ENCODE measurements at regions not wholly inside any gene's neighbourhood (a gene's known extent, or its start where the extent isn't known, plus 50 kb on each side); places are given as distances from the start of the nearest gene placed in this dataset.

DNA sequence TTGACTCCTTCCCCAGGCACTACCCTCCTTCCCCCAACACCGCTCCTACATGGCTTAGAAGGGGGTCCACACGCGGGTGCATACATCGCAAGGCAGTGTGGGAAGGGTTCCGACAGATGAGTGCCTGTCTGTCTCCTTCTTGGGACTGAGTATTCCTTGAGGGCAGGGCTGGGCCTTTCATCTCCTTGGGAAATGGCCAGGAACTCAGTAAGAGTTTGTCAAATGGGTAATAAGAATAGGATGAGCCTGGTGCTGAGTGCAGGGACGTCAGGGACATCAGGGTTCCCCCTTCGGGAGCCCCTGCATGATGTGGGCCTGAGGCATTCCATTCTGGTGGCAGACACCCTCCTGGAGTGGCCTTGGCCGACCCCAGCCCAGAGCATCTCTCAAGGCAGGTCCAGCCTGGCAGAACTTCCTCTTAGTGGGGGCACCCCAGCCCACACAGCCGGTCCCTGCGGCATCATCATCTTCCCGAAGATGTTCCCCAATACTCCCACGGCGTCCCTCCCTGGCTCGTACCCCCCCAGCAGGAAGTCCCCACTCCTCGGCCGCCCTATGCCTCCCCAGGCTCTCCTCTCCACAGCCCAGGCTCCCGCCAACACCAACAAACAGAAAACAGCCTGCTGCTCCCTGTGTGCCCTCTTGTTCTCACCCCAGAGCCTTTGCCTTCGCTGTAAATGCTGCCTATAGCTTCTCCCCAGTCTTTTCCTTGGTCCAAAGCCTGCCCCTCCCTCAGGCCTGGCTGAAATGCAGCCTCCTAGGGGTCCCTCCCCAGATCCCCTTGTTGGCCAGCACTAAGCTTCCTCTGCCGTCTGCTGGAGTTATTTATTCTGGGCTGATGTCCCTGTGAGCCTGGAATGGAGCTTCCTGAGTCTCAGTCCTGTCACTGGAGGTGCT is 67.5 kb upstream of the LCTL start:
- Mint-ChIP-seq H3K4me1 (peaks cover 60% of the 10 kb centered on the region), H3K27me3 (ENCODE audit: low read depth) (no peaks in the 10 kb centered on the region), H3K4me3 (no peak overlapping the region), H3K36me3 (no peaks in the 10 kb centered on the region), H3K9me3 (no peaks in the 10 kb centered on the region), H3K27ac (no peak overlapping the region)
- CTCF ChIA-PET: interaction anchor here (1.0 to 2.4 kb wide), 5 partner anchors 11 to 67 kb away, joined by 4 to 16 read pairs (median 14); no protein-coding TSS in a partner anchor
- no peak for TF ChIP-seq ZNF317 (CRISPR knock-in tag; IDR thresholded peaks at IDR 0.05; ENCODE audit: borderline replicate concordance, low read depth)
- no peak for TF ChIP-seq PRRX2 (CRISPR knock-in tag; IDR thresholded peaks at IDR 0.05)
- TF ChIP-seq MYBL2 (CRISPR knock-in tag; IDR thresholded peaks at IDR 0.05): no peak
- TF ChIP-seq, protein P1, sequence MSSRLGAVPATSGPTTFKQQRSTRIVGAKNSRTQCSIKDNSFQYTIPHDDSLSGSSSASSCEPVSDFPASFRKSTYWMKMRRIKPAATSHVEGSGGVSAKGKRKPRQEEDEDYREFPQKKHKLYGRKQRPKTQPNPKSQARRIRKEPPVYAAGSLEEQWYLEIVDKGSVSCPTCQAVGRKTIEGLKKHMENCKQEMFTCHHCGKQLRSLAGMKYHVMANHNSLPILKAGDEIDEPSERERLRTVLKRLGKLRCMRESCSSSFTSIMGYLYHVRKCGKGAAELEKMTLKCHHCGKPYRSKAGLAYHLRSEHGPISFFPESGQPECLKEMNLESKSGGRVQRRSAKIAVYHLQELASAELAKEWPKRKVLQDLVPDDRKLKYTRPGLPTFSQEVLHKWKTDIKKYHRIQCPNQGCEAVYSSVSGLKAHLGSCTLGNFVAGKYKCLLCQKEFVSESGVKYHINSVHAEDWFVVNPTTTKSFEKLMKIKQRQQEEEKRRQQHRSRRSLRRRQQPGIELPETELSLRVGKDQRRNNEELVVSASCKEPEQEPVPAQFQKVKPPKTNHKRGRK (CRISPR knock-in tag; IDR thresholded peaks at IDR 0.05; ENCODE audit: borderline replicate concordance): no peak
- TF ChIP-seq, protein P2, sequence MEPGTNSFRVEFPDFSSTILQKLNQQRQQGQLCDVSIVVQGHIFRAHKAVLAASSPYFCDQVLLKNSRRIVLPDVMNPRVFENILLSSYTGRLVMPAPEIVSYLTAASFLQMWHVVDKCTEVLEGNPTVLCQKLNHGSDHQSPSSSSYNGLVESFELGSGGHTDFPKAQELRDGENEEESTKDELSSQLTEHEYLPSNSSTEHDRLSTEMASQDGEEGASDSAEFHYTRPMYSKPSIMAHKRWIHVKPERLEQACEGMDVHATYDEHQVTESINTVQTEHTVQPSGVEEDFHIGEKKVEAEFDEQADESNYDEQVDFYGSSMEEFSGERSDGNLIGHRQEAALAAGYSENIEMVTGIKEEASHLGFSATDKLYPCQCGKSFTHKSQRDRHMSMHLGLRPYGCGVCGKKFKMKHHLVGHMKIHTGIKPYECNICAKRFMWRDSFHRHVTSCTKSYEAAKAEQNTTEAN (CRISPR knock-in tag; IDR thresholded peaks at IDR 0.05): no peak
- TF ChIP-seq, protein P3, sequence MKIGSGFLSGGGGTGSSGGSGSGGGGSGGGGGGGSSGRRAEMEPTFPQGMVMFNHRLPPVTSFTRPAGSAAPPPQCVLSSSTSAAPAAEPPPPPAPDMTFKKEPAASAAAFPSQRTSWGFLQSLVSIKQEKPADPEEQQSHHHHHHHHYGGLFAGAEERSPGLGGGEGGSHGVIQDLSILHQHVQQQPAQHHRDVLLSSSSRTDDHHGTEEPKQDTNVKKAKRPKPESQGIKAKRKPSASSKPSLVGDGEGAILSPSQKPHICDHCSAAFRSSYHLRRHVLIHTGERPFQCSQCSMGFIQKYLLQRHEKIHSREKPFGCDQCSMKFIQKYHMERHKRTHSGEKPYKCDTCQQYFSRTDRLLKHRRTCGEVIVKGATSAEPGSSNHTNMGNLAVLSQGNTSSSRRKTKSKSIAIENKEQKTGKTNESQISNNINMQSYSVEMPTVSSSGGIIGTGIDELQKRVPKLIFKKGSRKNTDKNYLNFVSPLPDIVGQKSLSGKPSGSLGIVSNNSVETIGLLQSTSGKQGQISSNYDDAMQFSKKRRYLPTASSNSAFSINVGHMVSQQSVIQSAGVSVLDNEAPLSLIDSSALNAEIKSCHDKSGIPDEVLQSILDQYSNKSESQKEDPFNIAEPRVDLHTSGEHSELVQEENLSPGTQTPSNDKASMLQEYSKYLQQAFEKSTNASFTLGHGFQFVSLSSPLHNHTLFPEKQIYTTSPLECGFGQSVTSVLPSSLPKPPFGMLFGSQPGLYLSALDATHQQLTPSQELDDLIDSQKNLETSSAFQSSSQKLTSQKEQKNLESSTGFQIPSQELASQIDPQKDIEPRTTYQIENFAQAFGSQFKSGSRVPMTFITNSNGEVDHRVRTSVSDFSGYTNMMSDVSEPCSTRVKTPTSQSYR (CRISPR knock-in tag; IDR thresholded peaks at IDR 0.05): no peak
- TF ChIP-seq, protein P4, sequence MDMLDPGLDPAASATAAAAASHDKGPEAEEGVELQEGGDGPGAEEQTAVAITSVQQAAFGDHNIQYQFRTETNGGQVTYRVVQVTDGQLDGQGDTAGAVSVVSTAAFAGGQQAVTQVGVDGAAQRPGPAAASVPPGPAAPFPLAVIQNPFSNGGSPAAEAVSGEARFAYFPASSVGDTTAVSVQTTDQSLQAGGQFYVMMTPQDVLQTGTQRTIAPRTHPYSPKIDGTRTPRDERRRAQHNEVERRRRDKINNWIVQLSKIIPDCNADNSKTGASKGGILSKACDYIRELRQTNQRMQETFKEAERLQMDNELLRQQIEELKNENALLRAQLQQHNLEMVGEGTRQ (CRISPR knock-in tag; IDR thresholded peaks at IDR 0.05): no peak
- TF ChIP-seq, protein P5, sequence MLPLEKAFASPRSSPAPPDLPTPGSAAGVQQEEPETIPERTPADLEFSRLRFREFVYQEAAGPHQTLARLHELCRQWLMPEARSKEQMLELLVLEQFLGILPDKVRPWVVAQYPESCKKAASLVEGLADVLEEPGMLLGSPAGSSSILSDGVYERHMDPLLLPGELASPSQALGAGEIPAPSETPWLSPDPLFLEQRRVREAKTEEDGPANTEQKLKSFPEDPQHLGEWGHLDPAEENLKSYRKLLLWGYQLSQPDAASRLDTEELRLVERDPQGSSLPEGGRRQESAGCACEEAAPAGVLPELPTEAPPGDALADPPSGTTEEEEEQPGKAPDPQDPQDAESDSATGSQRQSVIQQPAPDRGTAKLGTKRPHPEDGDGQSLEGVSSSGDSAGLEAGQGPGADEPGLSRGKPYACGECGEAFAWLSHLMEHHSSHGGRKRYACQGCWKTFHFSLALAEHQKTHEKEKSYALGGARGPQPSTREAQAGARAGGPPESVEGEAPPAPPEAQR (CRISPR knock-in tag; IDR thresholded peaks at IDR 0.05): no peak
- no peak for TF ChIP-seq ATF1 (CRISPR knock-in tag; IDR thresholded peaks at IDR 0.05)
- ATAC-seq (no peak; the same call in 1 of the 2 replicates), DNase-seq (ENCODE audit: low spot score) (no peak)
- POLR2A ChIA-PET: no interaction called here

DNA sequence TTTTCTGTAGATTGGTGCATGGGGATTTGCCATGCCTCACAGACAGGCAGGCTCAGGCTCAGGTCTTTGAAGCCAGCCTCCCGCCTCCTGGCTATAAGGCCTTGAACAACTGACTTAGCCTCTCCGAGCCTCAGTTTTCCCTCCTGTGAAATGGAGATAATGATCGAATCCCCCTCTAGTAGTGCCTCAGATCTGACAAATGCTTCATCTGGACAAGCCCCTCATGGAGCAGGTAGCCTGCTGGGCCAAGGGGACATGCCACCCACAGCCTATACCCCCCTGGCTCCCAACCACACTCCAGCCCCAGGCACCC is 68.1 kb upstream of the LCTL start:
- TF ChIP-seq CREB1 (CRISPR knock-in tag; IDR thresholded peaks at IDR 0.05): no peak
- TF ChIP-seq ZNF138 (CRISPR knock-in tag; conservative IDR thresholded peaks at IDR 0.05): no peak
- ATAC-seq: no peak
- H3K27me3 Mint-ChIP-seq (ENCODE audit: low read depth): no peaks in the 10 kb centered on the region
- DNase-seq (ENCODE audit: low spot score): no peak
- H3K36me3 Mint-ChIP-seq: no peaks in the 10 kb centered on the region
- no peak overlapping the region for H3K27ac Mint-ChIP-seq
- H3K4me1 Mint-ChIP-seq: peaks cover 54% of the 10 kb centered on the region
- ChIA-PET CTCF (interaction anchor here (0.7 to 2.4 kb wide), 5 partner anchors 15 to 218 kb away, joined by 3 to 16 read pairs (median 5); no protein-coding TSS in a partner anchor), POLR2A (no interaction called here)
- no peaks in the 10 kb centered on the region for H3K9me3 Mint-ChIP-seq
- H3K4me3 Mint-ChIP-seq: no peak overlapping the region

DNA sequence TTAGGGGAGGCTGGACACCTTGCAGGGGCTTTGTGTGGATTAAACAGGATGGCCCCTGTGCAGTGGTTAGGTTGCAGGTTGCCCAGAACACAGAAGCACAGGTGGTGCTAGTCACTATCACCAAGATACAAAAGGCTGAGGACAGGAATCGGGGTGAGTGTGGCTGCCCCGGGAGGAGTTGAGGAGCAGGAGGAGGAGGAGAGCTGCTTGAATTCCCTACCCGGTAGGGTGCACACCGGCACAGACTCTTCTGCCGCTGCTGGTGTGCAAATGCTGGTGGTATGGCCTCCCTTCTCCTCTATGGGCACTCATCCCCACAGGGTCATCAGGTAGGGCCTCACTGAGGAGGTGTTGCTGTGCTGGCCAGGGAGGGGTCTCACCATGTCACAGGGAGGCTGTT is 67.5 kb upstream of the SMAD6 start:
- ATAC-seq: no peak; the same call in 1 of the 2 replicates
- Mint-ChIP-seq H3K27ac (no peak overlapping the region), H3K27me3 (ENCODE audit: low read depth) (no peaks in the 10 kb centered on the region), H3K9me3 (no peaks in the 10 kb centered on the region), H3K36me3 (no peaks in the 10 kb centered on the region), H3K4me1 (peaks cover 48% of the 10 kb centered on the region), H3K4me3 (no peak overlapping the region)
- TF ChIP-seq ZNF263 (CRISPR knock-in tag; IDR thresholded peaks at IDR 0.05; ENCODE audit: low read depth): peak; percentile 57; the same call in 1 of the 2 replicates
- TF ChIP-seq, protein P6, sequence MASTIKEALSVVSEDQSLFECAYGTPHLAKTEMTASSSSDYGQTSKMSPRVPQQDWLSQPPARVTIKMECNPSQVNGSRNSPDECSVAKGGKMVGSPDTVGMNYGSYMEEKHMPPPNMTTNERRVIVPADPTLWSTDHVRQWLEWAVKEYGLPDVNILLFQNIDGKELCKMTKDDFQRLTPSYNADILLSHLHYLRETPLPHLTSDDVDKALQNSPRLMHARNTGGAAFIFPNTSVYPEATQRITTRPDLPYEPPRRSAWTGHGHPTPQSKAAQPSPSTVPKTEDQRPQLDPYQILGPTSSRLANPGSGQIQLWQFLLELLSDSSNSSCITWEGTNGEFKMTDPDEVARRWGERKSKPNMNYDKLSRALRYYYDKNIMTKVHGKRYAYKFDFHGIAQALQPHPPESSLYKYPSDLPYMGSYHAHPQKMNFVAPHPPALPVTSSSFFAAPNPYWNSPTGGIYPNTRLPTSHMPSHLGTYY (CRISPR knock-in tag; IDR thresholded peaks at IDR 0.05): no peak
- ChIA-PET POLR2A (no interaction called here), CTCF (interaction anchor here (0.7 to 2.4 kb wide), 6 partner anchors 12 to 217 kb away, joined by 3 to 16 read pairs (median 3); no protein-coding TSS in a partner anchor)
- no peak for DNase-seq (ENCODE audit: low spot score)

Data from WTC11 (cell line).